ENCODE measurements at regions not wholly inside any gene's neighbourhood (a gene's known extent, or its start where the extent isn't known, plus 50 kb on each side); places are given as distances from the start of the nearest gene placed in this dataset.

DNA sequence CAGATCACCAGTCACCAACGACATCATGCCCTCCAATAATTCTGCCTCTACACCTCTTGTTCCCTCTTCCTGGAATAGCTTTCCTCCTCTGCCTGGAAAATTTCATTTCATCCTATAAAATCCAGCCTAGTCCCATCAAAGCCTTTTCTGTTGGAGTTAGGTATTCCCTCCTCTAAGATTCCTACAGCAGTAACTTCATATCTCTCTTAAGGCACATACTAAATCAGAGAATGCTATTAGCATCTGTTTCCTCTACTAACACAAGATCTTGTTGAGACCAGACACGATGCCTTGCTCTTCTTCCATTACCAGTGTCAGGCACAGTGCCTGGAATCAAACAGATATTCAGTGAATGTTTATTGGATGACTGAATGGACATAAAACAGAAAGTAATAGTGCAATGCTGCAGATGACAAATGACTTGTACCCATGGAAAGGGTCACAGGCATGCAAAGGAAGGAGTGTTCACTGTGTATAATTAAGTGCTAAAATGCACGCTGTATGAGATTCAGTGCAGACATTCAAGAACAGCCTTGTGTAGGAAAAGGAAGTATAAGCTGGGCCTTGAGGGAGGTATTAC lies 342.0 kb upstream of the ACVR2A start:
- no peak for DNase-seq (ENCODE audit: low read depth)

DNA sequence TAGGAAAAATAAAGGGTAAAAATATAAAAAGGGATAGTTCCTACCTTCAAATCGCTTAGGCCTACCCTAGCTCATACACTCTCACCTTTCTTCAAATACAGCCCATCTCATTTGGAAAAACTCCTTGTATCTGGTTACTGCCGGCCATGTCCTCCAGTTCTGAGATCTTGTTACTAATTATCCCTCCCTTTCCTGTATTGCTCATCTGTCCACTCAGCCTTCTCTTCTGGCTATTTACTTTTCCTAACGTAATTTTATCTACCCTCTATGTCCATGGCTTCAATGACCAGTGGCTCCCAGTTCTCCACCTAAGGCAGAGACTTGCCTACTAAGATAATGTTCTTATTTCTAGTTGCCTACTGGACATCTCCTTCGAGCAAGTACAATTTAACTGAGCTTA lies 342.9 kb upstream of the ACVR2A start:
- no peak for DNase-seq (ENCODE audit: low read depth)

DNA sequence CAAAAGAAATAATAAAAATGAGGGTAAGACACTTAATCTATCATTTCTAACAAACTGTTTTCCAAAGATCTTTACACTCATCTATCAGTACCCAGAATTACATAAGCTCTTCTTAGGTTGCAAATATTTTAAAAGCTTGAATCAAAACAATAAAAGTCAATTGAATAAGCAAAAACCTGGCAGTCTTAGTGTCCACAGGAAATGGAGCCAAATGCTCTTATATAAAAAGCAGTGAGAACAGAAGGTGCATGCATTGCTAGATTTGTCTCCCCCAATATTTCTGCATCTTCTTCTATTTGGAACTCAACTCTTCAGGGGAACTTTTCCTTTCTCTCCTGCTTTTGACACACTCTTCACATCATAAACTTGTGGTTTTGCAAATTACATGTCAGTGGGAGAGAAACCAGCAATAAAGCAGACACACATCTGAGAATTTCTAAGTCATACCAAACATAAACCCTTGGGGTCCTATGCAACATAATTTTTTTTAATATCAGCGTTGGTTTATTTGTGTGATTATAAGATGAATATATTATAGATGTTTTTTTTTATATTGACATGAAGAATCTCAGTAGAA lies 343.9 kb upstream of the ACVR2A start:
- no peak for DNase-seq (ENCODE audit: low read depth)

DNA sequence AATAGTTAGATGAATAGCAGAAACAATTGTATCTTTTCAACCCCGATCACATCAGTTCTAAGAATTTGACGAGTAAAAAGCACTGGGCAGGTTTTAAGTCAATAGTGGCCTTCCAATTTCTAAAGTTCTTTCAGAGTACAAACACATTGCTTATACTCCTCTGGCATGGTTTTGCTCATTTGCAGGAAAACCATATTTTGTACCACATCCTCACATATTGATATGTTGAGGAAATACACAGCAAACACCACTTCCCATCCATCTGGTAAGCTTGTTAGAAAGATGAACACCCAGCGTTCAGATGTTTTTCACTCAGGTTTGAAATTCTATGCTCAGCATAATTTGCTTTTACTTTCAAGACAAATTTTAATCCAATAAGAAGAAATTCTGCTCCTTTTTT lies 344.6 kb upstream of the ACVR2A start:
- no peak for DNase-seq (ENCODE audit: low read depth)

DNA sequence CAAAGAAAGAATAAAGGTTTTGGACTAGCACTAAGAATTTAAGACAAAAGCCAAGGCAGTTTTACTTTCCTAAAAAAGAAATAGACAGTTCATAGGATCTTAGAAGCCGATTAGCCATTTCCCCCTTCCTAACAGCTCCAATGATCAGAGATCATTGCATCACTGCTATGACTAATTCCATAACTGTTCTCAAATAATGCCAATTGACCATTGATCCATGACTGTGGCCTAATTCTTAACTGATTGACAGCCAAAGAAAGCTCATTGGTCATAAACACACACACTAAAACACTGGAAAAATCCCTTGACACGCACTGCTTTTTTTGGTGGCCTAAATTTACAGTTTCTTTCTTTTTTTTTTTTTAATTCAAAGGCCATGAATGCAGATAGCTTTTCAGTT lies 345.0 kb upstream of the ACVR2A start:
- no peak for DNase-seq (ENCODE audit: low read depth)

DNA sequence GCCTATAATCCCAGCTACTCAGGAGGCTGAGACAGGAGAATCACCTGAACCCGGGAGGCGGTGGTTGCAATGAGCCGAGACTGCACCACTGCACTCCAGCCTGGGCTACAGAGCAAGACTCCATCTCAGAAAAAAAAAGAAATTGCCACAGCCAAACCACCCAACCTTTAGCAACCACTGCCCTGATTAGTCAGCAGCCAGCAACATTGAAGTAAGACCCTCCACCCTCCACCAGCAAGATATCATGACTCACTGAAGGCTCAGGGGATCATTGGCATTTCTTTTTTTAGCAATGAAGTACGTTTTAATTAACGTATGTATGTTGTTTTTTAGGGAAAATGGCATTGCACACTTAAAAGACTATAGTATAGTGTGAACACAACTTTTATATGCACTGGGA lies 349.1 kb upstream of the ACVR2A start:
- DNase-seq (ENCODE audit: low read depth) = no peak

DNA sequence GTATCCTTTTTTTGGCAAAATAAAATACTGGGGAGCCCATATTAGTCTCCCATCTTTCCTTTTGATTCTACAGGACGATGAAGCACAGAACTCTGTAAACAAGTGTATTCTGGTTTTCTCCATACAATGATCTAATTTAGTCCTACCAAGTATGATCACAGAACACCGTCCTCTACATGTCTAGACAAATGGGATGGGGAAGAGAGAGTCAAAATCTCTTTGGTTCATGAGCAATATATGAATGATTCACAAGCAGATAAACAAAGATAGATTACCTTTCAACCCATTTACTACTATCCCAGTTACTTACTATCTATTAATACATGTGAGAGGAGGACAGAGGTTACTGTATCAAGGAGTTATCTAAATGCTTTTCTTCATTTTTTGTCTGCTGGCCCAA lies 352.4 kb upstream of the ACVR2A start:
- DNase-seq (ENCODE audit: low read depth) = no peak

DNA sequence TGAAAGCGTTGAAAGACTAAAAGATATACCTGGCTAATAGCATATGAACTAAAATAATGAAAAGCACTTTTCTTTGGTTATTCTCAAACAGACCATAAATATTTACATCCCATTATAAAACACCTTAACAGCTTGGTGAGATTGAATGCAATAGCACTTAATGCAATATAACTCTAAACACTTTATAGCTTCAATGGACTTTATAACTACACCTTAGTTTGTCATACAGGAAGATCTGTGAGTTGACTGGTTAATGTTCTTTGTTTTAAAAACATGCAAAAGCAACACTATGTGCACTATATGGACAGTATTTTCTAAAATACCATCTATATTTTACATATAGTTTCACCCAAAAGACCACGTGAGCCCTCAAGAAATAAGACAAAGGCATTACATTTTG lies 353.3 kb upstream of the ACVR2A start:
- no peak for DNase-seq (ENCODE audit: low read depth)

DNA sequence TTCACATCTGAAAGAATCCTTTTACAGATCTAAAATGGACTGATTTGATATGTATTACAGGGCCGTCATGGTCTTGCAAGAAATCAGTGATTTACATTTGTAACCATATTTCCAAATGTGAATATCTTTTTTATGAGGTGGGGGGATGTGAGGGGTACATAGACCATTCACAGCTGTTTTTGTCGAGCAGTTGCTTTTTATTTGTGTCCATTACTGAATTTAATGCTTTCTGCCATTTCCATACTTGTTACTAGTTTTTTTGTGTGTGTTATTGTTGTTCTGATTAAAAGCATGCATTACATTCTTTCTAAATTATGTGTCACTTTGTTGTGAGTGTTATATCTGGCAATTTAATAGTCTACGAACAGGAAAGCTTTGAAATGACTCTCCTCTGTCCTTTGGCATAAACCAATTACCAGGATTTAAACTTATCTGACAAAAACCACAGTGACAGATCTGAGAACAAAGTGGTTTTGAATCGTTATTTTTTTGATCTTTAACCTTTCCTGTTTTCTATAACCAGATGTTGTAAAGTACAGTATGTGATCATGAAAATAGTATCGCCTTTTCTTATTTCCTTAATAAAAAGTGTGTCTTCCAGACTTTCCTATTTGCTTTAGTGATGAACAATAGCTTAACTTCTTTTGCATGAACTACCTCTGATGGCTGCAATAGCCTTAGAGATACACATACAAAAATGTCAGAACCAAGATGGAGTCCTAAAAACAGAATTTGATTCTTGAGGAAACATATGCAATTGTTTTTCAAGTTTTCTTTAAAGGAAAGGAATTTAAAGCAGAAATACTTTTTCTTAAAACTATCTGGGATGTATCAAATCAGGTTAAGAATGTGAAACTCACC lies 354.2 kb upstream of the ACVR2A start:
- DNase-seq (ENCODE audit: low read depth) = no peak

DNA sequence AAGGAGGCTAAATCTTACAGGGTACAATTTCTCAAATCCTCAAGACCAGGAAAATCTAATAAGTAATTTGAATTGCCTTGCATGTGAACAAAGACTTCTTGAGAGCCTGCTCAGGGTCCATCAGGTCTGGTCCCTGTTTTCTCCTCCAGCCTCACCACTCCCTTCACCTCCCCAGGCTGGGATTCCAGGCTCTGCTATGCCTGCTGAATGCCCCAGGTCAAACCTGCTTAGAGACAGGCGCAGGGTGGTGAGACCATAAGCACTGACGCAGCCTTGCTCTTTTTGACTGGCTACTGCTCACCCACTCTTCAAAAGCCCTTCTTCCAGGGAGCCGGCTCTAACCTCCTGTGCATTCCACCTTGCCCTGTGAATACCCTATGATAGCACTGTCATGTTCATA lies 356.4 kb upstream of the ACVR2A start:
- no peak for DNase-seq (ENCODE audit: low read depth)

DNA sequence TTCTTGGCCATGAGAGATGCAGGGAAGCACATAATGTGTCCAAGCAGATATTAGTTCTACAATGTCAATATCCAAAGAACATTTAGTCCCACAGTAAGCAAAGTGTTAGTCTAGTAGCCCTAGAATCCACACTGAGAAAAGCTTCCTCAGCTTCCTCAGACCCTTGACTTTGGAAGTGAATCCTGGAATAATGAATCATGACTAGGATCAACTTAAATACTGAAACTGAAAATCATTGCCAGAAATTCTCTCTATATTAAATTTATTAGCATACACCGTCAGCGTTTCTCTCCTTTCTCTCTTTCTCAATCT lies 356.9 kb upstream of the ACVR2A start:
- DNase-seq (ENCODE audit: low read depth) = no peak

DNA sequence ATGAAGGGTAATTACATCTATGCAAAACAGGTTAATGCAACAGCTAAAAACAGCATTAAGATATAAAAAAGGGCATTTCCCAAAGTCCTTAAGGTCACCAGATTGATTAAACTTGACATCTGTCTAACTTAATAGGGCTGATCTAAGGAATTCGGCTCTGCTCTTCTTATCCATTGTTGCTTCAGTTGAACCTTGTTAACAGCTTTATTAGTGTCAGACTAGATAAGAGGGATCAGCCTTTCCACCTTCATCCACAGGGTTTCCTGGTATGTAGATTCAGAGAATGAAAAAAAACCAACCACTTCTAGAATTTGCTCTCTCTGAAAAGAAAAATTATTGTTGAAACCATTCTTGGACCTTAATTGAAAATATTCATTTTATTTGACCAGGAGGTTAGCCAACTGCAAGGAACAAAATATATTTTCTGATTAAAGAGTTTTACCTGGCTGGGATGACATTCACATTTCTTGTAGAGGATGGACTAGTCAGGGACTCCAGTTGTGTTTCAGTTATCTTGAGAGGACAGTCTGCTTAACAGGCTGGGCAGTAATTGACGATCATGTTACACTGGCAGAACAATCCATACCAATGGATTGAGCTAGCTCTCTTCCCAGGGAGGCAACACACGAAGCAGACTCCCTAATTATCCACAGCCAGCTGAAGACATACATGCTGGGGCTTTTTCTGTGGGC lies 357.4 kb upstream of the ACVR2A start:
- DNase-seq (ENCODE audit: low read depth) = no peak

DNA sequence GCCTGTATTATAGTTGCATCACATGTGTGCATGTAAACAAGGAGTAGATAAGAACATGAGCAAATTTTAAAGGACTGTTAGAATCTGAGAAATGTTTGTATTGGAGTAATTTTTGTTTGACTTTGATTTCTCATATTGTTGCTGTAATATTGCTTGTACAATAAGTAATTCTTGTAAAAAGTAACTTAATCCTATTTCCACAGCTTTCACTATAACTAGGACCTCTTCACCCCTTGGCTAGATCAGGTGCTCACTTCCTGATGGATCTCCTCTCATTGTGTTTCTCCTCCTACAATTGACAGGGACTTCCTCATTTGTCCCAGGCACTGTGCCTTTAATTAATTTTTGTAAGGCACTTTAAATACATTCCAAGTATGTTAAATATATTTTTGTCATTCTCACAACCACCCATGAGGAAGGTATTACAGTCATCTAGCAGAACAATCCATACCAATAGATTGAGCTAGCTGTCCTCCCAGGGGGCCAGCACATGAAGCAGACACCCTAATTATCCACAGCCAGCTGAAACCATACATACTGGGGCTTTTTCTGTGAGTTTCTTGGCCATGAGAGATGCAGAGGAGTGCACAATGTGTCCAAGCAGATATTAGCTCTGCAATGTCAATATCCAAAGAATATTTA lies 359.5 kb upstream of the ACVR2A start:
- no peak for DNase-seq (ENCODE audit: low read depth)

DNA sequence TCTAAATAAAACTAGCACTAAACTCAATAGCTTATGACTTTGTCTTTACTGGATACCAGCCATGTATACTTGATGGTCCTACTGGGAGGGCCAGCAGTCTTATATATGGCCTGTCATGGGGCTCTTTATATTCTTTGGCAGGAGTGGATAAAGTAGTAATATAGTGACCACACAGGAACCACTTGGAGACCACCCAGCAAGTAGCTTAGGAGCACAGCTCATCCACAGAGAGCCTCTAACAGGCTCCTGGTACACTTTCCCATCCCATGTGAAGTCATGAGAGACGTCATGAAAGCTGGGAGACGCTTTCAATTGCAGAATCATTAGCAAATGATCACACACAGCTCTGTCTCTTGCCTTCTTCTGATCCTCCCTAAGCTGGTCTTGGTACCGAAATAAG lies 360.9 kb upstream of the ACVR2A start:
- DNase-seq (ENCODE audit: low read depth) = no peak

DNA sequence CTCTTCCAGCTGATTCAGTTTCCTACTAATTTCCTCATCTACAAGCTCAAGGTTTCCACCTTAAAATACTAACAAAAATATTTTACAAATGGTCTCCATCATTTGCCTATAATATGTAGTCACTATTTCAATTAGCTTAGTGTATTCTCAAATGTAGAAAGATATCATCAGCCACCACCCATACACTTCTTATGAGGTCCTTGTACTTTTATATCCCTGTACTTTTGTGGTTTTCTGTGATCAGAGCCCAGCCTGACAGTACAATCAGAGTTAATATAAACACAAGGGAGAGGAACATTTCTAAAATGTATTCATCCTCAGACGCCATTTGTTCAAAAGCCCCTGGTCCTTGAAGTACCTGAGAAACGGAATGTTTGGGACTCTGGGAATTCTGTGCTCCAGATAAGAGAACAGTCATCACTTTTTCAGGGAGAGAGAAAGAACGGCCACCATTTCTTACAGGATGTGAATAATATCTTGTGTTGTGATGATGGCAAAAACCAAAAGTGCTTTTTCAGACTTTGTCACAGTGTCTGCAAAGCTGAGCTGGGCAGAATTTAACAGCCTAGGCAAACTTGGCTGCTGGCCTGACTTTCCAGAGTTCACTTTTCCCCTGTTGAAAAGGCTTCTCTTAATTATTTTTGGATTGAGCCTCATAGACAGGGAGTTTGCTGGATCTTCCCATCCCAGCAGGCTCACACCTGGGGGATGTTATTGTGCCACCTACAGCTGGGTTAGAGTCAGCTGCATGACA lies 361.7 kb upstream of the ACVR2A start:
- no peak for DNase-seq (ENCODE audit: low read depth)

DNA sequence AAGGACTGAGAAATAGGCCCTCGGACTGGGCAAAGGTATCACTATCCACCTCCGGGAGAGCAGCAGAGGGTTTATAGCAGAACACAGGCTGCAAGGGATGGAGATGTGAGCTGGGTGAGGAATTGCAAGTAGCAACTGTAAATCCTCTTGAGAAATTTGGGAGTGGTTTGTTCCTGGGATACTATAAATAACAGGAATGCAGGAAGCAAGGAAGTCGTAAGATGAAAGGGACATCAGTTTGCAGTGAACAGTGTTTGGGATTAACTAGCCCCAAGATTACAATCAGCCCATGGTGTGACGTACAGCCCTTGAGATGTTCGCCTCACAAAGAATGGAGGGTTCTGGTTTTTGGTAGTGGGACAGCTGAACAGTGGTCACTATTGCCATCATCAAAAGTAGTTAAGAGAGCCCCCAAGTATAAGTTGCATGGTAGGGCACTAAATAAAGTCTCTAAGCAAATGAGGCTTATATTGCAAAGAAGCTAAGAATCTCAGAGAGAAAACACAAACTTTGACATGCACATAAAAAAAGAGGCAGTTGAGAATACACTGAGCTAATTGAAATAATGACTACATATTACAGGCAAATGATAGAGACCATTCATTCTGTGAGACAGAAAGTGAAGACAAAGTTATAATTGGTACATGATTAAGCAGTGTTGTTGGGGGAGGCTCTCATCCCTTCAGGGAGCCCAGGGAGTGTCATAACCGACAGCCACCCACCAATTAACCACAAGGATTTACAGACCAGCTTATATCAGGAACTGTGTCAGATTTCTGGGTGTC lies 362.5 kb upstream of the ACVR2A start:
- DNase-seq (ENCODE audit: low read depth) = no peak

DNA sequence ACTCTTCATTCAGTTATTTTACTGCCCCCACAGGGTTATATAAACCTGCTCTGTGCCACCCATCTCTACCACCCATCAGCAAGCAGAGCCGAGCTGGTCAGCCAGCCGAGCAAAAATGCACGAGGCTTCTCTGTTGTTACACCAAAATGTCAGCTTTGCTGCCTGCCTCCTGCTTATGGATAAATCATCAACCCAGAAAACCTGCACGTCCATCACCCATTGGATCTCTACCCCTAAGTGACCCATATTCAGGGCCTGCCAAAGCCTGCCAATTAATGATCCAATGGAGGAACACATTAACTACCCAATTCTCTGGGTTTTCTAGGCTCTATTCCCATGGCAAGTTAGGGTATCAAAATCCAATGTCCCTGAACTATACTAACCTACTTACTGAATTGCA lies 365.5 kb upstream of the ACVR2A start:
- no peak for DNase-seq (ENCODE audit: low read depth)

DNA sequence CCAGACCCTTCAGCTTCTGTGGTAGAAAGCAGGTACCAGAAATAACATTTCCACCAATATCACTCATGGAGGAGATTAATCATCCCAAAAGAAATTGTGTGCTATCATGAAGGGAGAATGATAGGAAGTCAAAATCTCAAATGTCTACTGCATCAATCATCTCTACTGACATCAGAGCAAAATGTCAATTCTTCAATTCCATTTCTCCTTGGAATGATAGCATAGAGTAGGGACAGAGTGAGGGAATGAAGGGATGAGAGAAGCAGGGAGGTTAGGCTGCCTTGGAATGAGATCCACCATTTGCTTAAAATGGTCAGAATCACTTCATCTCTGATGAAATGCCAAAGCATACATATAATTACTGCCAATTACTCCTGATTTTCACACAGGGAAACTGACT lies 371.8 kb upstream of the ACVR2A start:
- DNase-seq (ENCODE audit: low read depth) = no peak

DNA sequence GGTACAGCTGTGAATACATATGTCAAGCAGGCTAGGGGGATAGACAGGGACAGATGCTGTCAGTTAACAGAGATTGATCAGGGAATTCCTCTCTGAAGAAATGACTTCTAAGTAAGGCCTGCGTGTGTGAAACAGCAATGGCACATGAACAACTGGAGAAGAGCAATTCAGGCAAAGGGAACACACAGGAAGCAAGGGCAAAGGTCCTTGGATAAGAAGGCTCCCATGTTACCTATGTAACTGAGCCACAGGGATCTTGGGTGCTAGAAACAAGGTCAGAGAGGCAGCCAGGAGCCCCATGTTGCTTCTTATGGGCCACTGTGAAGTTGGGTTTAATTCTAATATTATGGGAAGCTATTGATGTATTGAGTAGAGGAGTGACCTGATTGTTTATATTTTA lies 373.7 kb upstream of the ACVR2A start:
- DNase-seq (ENCODE audit: low read depth) = no peak

DNA sequence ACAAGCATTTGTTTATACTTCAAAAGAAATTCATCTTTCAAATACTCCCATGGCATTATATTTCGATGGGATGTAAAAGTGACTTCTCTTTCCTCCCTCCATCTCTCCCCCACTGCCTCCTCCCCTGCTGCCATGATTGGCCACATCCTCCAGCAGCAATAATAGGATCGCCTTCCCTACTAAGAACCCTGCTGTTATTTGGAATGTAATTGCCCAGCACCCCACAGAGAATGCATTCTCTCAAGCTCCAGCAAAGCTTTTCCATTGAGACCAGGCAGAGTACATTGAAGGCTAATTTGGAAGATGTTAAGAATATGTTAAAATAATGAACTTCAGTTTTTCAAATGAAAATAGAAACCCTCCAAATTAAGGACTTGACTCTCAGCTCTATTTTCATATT lies 375.4 kb upstream of the ACVR2A start:
- no peak for DNase-seq (ENCODE audit: low read depth)

DNA sequence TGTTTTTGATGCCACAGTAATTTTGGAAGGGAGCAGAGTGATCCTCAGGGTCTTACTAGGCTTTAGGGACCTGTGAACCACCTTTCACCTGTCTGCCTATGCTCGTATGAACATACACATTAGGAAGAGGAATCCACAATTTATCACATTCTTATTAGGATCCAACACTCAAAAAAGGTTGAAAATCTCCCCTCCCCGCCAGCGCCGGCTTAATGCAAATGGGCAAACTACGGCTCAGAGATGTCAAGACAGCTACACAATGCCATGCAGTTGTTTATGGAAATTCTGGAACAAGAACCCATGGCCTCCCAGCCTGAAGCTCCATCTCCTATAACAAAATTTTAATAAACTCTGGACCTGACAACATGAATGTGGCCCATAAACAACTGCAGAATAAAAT lies 375.9 kb upstream of the ACVR2A start:
- DNase-seq (ENCODE audit: low read depth) = no peak
